OCI-LY3 (cell line): ENCODE measurements at regions not wholly inside any gene's neighbourhood (a gene's known extent, or its start where the extent isn't known, plus 50 kb on each side); places are given as distances from the start of the nearest gene placed in this dataset.

Source experiments
- EZH2phosphoT487 ChIP-seq: fragments of 200-600 bp; shearing (Covaris generic); IDR thresholded peaks from 2 replicates; pipeline ENCODE4 v1.6.1; 2018; ENCODE audit warnings: antibody characterized with exemption, mixed run types, low read depth
- TF ChIP-seq, protein P1 (sequence below): fragments of 200-600, 300-600 bp; sonication (generic); IDR thresholded peaks from 2 replicates; pipeline ENCODE4 v1.5.1; 2014; ENCODE audit warnings: antibody characterized with exemption, low read length, low read depth

DNA sequence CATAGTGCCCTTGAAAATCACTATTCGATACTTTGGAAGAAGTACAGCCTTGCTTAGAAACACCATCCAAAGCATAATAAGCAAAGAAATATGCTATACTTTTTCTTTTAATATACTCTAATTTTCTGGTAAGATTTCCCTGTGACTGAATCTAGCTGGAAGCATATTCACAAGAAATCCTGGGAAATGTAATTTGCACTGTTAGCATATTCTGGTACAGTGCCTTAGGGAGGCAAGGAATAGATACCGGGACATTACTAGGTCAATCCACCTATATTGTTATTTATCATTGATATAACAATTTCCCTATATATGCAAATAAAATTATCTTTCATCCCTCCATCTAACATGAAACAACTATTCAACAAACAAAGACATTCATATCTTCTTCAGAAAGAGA lies 1131.3 kb upstream of the PRR20A start:
- TF ChIP-seq, protein P1, sequence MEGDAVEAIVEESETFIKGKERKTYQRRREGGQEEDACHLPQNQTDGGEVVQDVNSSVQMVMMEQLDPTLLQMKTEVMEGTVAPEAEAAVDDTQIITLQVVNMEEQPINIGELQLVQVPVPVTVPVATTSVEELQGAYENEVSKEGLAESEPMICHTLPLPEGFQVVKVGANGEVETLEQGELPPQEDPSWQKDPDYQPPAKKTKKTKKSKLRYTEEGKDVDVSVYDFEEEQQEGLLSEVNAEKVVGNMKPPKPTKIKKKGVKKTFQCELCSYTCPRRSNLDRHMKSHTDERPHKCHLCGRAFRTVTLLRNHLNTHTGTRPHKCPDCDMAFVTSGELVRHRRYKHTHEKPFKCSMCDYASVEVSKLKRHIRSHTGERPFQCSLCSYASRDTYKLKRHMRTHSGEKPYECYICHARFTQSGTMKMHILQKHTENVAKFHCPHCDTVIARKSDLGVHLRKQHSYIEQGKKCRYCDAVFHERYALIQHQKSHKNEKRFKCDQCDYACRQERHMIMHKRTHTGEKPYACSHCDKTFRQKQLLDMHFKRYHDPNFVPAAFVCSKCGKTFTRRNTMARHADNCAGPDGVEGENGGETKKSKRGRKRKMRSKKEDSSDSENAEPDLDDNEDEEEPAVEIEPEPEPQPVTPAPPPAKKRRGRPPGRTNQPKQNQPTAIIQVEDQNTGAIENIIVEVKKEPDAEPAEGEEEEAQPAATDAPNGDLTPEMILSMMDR = no peak
- no peak for TF ChIP-seq EZH2phosphoT487
